HG03060 (cell line): ENCODE measurements at regions not wholly inside any gene's neighbourhood (a gene's known extent, or its start where the extent isn't known, plus 50 kb on each side); places are given as distances from the start of the nearest gene placed in this dataset.

Source experiments
- ATAC-seq: cut with Tn5 transposase; IDR thresholded peaks from one replicate; pipeline ENCODE4 v1.9.1; 2021; ENCODE audit warnings: low read depth, moderate number of reproducible peaks; ENCODE audit not compliant: unreplicated experiment

DNA sequence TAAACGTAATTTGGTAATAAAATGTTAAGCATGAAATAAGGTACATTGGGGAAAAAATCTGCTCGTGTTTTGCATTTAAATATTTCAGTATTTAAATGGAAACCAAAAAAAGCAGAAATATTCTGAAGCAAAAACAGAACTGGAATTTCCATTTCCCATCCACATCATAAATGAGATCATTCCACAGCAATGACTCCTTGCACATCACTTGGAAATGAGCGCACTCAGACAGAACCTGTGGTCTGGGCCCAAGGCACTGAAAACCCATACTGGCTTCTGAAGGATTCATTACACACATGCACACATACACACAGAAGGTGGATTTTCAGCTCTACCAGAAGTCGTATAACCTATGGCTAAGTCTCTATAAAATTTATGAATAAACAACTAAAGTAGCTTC is 174.8 kb downstream of the IBTK start:
- no peak for ATAC-seq

DNA sequence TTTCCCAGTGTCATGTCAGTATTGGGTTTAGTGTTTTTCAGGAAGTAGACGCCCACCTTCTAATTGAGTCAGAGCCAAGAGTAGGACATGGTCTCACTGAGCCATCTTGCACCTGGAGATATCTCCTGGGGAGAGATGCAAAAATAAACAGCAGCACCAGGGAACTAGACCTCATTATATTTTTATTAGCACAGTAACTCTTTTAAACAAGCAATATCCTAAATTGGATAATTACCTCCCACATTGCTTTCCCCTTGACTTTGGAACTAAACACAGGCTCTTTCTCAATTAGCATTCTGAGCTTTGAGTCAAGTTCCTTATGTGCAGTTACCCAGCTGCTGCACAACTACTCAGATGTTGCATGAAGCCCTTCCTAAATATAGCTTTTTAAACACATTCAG is 175.4 kb downstream of the IBTK start:
- no peak for ATAC-seq

DNA sequence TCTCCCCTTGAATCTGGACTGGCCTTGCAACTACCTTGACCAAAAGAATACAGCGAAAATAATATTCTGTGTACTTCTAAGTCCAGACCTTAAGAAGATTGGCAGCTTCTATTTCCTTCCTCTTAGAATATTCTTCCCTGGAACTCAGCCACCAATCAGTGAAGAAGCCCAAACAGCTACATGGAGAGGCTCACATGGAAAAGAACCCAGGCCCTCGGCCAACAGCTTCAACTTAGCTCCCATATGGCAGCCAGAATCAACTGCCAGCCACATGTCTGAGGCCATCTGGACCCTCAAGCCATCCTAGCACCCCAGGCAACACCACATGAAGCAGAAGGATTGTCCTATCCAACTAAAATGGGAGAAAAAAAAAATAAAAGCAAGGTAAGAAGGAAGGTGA is 178.8 kb downstream of the IBTK start:
- ATAC-seq = no peak

DNA sequence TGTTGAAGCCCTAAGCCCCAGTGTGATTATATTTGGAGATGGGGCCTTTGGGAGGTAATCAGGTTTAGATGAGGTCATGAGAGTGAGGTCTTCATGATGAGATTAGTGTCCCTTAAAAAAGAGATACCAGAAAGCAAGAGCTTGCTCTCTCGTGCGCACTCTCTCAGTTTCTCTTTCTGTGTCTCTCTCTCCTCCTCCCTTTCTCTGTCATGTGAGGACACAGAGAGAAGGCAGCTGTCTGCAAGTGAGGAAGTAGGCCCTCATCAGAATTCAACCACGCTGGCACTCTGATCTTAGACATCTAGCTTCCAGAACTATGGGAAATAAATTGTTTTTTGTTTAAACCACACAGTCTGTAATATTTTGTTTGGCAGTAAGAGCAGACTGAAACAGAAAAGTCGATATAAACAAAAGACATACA is 180.5 kb downstream of the IBTK start:
- peak; percentile 81 for ATAC-seq

DNA sequence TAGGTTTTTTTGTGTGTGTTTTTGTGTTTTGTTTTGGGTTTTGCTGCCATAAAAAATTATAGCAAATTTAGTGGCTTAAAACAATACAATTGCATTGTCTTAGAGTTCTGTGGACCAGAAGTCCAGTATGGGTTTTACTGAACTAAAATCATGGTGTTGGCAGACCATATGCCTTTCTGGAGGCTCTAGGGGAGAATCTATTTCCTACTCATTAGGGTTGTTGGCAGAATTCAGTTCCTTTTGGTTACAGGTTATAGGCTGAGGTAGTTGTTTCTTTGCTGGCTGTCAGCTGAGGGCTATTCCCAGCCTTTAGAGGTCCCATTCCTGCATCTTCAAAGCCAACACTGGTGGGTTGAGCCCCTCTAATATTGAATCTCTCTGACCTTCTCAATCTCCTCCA is 181.3 kb downstream of the IBTK start:
- ATAC-seq = no peak

DNA sequence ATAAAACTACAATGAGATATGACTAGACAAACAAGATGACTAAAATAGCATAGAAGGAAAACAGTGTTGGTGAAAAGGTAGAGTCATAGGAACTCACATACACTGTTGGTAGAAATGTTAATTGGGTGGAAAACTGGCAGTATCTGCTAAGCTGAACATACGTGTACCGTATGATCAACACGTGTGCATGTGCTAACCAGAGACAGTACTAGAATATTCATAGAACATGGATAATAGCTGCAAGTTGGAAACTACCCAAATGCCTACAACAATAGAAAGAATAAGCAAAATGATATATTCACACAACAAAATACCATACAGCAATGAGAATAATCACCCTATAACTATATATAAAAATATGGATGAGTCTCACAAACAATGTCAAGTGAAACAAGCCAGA is 184.0 kb downstream of the IBTK start:
- ATAC-seq = no peak

DNA sequence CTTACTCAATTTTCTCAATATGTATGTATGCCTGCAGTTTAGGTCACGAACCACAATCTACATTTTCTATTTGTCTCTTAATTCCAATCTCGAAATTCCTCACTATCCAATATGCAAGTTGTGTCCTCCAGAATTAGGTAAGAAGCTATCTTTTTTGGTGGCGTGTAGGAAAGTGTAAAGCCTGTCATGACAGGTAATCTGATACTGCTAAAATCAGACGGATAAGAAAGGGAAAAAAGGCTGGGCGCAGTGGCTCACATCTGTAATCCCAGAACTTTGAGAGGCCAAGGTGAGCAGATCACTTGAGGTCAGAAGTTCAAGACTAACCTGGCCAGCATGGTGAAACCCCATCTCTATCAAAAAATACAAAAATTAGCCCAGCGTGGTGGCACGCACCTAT is 185.3 kb downstream of the IBTK start:
- ATAC-seq = no peak

DNA sequence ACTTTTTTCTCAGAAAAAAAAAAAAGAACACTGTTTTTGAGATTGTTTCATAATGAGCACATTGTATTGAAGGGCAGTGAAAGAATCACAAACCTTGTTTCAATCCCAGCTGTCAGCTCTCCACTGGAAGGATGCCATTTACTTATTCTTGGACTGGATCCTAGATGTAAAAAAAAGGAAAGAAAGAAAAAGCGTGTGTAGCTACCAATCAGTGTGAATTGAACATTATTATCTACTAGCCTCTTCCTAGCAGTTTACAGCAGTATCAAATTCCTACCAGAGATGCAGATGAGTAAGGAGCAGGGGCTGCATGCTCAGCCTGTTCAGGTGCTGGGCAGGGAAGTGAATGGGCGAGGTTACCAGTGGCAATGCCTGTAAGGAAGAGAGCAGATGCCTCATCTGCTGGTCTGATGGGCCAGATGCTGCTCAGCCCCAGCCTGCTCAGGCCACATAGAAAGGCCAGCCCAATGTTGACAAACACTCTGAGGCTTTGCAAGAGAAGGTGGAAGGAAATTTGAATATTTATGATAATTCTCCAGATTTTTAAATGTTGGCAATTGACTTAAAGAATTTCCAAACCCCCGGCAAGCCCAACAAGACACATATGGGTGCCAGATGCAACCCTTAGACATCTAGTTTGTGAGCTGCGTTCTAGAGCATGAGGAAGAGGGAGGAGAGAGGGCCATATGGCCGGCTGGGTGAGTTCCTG is 189.5 kb downstream of the IBTK start:
- no peak for ATAC-seq

DNA sequence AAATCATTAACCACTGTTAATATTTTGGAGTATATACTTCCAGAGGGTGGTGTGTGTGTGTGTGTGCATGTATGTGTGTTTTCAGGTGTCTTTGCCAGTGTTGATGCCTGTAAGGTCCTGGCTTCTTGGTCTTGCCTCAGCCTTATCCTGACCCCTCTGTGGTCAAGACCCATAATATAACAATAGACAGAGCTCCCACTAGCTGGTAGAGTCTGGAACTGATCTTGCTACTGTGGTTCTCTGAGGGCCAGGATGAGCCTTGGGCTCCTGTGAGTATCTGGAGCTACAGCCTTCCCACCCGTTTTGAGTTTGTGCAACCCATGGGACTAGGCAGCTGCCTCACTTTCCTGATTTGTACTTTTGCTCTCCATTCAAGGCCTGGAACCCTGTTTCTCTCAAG is 191.0 kb downstream of the IBTK start:
- ATAC-seq = no peak

DNA sequence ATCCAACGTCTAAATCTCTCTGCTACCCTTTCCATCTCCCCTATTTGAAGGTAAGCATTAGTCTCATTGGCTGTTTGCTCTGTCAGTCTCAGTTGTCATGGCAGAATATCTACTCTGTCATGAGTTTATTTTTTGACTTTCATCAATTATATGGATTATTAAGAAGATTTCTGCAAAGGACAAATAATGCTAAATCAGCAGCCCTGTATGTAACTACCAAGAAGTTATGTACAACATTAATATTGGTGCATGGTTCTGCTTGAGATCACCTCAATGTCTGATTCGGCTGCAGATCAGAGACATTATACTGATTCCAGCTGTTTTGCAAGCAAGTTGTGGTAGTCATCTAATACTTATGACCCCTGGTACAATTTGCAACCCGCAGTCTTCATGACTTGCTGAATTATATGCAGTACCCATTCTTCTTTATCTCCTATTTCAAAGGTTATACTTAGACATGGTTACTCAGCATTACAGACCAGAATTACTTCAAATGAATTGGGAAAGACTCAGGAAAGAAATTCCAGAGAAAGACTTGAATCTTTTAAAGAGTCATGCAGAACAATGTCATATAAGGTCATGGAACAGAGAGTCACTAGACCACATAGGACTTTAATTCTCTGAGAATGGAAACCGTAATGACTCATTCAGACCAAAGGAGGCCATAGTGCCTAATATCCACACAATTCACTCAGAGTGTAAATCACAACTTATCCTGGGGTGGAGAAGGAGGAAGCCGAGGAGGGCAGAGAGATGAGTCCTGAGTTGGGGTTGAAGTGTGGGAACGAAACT is 201.4 kb downstream of the IBTK start:
- no peak for ATAC-seq

DNA sequence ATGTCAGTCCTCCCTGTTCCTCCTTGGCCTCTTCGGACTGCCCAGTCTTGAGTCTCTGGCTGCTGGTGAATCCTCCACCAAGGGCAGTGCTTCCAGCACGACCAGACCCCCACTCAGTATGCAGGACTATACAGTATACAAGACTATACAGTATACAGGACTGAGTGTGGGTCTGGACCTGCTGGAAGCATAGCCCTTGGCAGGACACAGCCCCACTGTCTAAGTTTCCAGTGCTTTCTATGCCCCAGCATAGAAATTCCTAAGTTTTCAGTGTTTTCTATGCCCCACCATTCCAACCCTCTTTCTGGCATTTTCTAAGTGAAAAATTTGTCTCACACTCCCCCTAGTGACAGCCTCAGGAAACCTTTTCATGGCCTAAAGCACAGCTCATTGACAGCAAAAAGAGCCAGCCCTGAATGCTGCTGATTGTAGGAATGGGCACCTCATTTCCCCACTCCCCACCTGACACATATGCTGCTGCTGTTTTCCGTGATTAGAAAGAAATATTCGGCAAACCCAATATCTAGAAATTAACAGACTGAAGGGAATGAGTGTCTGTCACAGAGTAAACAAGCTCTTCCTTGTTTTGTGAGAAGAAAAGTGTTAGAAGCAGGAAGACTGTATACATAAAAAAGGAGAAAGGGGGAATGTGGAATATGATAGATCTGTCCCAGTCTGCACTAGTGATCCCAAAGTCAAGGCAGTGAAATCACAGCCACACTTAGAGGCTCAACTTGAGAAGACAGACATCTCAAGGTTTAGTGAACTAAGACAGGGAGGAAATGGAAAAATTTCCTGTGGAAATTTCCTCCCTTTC is 206.9 kb downstream of the IBTK start:
- no peak for ATAC-seq

DNA sequence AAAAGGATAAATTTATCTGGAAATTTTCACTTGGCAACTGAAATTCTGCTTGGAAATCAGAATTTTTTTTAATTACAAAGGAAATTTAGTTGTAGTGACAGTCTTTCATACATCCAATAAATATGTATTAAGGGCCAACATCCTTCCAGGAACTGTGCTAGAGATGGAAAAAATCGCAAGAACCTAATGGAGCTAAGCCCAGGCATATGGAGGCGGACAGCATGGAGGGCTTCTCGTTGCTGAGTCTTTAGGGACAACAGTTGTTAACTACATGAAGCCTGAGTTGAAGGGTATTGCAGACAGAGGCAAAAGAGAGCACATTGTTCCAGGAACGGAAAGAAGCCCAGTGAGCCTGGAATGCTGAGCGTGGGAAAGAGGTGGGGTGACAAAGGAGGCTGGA is 208.9 kb downstream of the IBTK start:
- no peak for ATAC-seq

DNA sequence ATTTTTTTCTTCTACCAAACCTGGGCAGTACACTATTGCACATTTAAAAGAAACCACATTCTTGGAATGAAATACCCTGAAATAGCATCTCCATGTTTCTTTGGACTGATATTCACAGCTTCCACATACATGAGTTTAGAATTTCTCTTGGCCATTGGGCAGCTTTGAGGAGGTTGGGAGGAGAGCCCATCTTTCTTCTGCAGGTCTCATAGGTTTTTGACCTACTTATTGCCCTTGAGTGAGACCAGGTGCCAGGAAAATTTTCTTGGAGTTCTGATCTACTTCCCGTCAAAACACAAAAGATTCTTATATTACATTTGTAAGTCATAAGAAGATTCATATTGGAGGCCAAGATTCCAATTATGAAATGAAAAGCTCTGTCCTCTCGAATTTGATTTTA is 212.0 kb downstream of the IBTK start:
- ATAC-seq = no peak

DNA sequence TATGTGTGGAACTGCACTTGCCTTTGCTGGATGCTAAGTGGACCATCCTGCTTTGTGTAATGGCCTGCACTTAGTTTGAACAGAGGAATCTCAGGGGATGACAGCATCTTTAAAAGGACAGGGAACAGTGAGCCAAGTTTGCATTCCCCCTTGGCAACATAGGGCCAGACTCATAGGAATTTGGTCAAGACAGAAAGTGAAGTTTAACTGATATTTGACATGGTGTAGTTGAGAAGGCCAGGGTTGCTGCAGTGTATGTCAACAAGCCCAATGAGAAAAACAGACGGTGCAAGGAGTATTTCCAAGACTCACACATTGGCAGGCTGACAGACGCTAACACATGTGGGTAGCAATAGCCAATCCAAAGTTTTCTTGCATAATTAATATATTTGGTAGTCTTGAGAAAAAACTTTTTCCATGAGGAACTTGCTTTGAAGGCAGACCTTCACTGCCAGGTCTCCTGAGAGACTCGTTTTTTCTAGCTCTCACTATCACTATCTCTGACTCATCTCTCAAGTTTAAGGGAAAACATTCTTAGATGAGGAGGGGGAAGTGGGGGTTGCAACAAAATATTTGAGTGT is 213.8 kb downstream of the IBTK start:
- no peak for ATAC-seq

DNA sequence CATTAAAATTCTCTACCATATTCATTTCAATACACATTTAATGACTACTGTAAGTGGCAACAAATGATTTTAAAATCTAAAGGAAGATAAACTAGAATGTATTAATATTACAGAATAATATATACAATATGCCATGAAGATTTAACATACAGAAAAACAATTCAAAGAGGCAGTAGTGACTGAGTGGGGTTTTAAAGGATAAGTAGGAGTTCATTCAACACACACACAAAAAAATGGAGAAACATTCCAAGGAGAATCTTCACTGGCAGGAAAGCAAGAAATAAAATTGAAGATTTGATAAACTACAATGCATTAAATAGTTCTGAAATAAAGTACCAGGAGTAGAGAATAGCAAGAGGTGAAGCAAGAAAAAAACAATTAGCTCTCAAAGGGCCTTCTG is 215.1 kb downstream of the IBTK start:
- ATAC-seq = no peak

DNA sequence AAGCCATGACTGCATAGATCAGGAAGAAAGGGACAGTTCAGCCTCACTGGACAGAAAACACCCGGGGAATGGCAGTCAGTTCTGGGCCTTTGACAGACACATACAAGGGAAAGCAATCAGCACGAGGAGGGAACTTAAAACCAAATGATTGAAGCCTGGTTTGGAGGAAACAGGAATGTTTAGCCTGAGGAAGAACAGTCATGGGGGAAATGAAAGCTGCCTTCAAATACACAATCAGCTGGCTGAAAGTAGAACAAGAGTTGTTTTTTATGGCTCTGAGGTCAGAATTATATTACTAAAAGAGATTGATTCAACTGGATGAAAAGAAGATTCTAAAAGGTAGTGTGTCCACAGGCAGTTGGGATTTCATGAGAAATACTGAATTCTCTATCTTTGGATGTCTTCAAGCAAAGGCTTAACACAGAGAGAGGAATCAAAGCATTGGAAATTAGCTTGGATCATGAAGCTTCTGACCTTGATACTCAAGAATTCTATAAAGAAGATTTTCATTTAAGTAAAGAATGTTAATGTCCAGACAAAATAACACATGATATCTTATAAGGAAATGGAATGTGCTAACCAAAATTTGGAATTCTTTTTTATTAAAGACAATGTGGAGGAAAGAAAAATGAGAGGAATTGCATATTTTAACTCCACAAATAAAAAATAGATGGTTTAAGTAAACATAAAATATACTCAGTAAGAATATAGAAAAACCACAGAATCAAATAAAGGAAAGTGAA is 216.6 kb downstream of the IBTK start:
- no peak for ATAC-seq

DNA sequence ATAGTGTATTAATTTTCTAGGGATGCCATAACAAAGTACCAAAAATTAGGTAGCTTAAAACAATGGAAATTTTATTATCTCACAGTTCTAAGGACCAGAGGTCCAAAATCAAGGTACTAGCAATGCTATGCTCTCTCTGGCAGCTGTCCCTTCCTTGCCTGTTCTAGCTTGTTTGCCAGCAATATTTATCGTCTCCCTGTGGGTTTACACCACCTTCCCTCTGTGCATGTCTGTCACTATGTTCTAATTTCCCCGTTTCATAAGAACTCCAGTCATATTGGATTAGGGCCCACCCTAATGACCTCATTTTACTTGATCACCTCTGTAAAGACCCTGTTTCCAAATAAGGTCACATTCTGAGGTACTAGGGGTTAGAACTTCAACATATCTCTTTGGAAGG is 217.2 kb downstream of the IBTK start:
- no peak for ATAC-seq

DNA sequence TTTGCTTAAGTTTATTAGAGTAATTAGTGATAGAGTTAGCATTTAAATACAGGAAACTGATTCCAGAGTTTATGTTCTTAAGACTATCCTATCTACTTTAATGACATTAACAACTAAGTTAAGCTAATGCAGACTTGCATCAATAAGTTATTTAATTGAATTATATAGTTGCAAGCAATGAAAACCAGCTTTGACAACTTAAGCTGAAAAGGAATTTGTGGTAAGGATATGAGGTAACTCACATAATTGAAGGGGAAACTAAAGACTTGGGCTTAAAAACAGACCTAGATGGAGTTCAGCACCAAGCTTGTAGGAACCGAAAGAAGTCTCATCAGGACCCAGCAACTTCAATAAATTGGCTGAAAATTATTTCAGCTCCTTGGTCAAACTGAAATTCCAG is 222.3 kb downstream of the IBTK start:
- no peak for ATAC-seq

DNA sequence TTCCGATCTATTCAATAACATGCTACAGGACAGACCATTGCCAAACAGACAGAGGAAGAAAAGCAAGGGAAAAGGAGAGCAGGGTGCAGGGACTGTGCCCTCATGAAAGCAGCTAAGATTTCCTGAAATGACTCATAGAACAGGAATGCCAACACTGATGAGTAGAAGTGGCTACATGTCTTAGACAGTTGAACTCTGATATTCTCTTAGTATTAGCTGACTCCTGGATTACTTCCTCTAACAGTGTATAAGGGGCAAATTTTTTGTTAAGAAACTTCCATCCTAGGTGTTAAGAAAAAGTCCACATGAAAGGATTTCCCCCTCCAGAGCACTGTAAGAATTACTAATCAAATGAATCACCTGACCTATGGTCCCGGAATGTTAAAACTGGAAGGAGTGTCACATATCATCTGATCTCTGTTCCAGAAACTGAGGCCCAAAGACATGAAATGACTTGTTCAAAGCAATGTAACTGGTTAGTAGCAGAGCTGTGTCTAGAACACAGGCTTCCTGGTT is 224.9 kb downstream of the IBTK start:
- ATAC-seq = no peak

DNA sequence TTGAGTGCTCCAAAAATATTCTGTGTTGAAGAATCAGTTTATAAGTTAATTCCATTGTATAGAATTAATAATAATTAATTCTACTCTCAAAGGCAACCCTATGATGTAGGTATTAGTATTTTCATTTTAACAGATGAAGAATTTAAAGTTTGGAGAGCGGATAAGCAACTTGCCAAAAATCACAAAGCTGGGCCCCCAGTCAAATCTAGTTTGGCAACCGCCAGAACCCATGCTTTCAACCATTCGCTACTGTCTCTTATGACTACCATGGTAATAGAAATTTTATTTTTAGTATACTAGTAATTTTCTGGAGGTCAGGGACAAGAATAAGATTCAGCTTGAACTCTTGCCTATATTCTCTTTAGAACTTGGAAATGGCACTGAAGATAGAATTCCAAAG is 229.8 kb downstream of the IBTK start:
- no peak for ATAC-seq
